HG02884 (cell line): ENCODE measurements at regions not wholly inside any gene's neighbourhood (a gene's known extent, or its start where the extent isn't known, plus 50 kb on each side); places are given as distances from the start of the nearest gene placed in this dataset.

Experiments
- ATAC-seq: cut with Tn5 transposase; IDR thresholded peaks from one replicate; pipeline ENCODE4 v1.9.1; 2021; ENCODE audit warnings: mild to moderate bottlenecking, moderate library complexity; ENCODE audit not compliant: unreplicated experiment

GRCh38 chr11:15859411-15859810, 496.9 kb downstream of the SOX6 start:
- ATAC-seq: no peak

DNA sequence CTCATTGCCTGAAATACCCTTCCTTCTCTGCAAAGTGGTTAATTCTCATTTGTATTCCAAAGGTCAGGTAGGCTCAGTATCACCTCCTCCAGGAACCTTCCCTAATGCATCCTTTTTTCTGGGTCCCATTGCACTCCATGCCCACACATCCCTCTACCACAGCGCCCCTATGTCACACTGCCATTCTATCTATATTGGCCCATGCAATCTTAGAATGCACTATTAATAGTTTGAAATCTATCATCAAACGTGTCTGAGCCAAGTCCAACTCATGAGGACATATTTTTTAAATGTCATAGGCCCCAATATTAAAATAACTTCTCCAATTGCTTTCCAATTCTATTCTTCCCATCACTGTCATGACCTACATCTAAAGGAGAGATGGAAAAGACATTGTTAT, 495.1 kb downstream of the SOX6 start:
- ATAC-seq: no peak

- no peak for ATAC-seq
Observed at GRCh38 chr11:15863411-15863810, 492.9 kb downstream of the SOX6 start.

DNA sequence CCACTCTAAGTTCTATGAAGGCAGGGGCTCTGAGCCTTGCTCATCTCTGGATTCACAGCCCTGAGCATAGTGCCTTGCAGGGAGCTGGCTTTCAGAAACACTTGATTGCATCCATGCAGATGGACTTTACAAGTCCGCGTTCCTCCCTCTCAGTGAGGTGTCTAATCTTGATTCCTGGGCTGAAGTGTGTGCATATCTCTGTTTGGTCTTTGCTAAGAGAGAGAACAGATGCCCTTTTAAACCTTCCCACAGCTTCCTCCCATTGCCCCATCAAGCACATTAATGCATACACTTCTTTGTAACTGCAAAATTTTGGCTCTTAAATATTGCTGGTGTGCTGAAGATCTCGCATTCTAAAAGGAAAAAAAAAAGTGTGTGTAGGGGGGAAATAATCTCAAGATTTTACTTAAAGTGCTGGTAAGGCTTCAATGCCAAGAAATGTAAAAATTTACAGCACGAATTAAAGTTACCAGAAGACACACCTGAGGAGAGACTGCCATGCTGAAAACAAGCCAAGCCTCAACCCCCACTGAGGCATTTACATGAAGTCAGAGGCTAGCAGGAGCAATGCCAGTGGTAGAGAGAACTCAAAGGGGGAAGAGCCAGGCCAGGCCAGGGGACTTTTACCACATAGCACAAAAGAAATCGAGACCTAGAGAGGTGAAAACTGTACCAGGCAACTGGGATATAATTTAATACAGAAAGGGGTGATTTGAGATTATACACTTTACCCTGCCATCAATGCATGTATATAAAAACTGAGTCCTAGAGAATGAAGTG, 492.1 kb downstream of the SOX6 start:
- ATAC-seq: no peak

DNA sequence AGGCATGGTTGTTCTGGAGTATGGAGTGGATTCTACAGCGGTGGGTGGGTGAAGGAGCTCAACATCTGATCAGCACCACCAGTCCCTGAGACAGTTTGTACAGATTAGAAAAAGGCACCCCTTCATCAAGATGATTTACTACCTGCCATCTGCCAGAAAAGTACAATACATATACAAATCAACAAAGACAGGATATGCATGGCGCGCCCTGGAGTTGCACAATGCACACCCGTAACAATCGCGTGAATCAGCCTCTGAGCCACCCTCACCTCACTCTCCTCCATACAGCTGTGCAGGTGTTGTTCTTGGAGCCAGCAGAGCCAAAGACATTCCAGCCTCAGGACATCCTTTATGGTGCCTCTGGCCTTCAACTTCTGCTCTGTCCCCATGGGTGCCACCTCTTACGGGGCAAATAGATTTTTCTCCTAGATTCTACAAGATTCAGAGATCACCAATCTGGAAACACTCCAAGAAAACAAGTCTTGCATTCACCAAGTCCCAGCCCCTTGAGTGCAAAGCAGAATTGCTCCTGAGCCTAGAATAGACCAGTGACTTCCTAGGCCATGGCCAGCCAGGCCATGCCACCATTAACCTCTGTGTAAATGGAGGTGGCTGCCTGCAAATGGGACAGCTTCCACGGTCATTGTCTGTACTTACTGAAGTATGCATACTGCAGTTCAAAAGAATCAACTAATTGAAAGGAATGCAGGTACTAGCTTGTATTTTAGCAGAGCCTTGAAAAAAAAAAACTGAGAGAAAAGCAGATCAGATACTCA, 490.9 kb downstream of the SOX6 start:
- no peak for ATAC-seq

DNA sequence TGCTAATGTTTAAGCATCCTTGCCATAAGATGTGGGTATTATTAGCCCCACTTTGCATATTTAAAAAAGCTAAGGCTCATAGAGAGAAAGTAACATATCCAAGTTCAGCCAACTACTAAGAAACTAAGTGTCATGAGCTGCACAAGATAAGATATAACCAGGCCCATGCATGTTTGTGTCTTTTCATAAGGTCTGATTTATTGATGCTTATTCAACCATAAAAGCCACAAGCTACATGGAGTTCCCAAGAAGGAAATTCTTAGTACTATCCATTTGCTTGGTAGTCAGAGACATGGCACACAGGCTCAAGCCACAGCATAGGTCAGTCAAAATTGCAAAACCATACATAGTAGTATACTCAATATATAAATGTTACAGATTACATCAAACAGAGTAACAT, 488.5 kb downstream of the SOX6 start:
- ATAC-seq: no peak

- no peak for ATAC-seq
Observed at GRCh38 chr11:15870911-15871310, 485.4 kb downstream of the SOX6 start.

- ATAC-seq: no peak
Observed at GRCh38 chr11:15871904-15872626, 484.3 kb downstream of the SOX6 start.

DNA sequence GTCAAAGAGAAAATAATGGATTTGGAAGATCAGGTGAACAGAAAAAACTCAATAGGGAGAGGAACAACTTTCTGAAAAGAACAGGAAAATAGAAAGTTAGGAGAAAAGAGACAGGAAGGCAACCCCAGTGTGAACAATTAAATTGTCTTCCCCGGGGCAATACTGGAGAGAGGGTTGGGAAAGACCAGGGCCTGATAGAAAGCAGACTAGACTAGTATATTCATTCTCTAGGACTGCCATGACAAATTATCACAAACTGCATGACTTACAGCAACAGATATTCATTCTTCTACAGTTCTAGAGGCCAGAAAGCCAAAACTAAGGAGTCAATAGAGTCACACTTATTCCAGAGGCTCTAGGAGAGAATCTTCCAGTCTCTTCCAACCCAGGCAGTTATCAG, 482.8 kb downstream of the SOX6 start:
- no peak for ATAC-seq

DNA sequence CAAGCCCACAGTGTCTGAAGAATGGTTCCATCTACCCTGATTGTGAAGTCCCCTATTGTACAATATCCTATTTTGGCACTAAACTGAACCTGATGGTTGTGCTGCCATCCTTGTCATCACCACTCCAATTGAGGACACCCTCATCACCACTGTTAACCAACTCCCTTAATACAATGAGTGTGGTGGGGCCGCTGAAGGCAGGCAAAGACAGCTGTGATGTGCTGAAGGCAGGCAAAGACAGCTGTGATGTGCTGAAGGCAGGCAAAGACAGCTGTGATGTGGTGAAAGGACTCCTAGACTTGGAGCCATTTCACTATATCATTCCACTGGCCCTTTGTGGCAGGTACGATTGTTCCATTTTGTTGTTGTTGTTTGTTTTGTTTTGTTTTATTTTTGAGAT, 481.6 kb downstream of the SOX6 start:
- ATAC-seq: no peak

GRCh38 chr11:15875393-15875792, 481.0 kb downstream of the SOX6 start:
- ATAC-seq: no peak

- ATAC-seq: no peak
Observed at GRCh38 chr11:15875943-15876342, 480.4 kb downstream of the SOX6 start.

- ATAC-seq: peak; percentile 52
Observed at GRCh38 chr11:15878756-15879155, 477.6 kb downstream of the SOX6 start.

- no peak for ATAC-seq
Observed at GRCh38 chr11:15880291-15880690, 476.1 kb downstream of the SOX6 start.

DNA sequence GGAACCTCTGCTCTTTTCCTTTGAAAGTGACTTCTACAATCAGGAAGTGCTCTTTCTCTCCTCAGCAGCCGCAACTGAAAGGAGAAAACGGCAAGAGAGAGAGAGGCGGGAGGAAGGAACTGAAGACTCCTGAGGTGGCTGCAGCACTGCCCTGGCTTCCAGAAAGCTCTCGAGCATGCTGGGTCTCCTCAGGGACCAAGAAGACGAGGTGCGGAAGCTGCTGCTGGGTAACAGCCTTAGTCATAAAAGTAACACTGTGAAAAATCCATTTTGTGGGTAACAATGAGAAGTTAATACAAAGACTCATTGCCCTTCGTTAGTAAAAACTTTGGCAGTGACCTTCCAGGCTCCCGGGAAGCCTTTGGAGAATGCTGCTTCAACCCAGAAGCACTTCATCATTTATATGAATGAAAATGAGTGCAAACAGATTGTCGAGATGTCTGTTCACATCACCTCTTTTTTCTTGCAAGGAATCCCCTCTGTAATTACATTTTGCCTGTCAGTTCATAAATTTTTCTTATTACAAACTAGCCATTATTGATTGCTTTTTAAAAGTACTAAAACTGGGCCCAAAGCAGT, 473.4 kb downstream of the SOX6 start:
- no peak for ATAC-seq

GRCh38 chr11:15883455-15883920, 472.9 kb downstream of the SOX6 start:
- no peak for ATAC-seq

GRCh38 chr11:15884141-15884540, 472.2 kb downstream of the SOX6 start:
- ATAC-seq: no peak

- ATAC-seq: no peak
Observed at GRCh38 chr11:15884777-15885540, 471.4 kb downstream of the SOX6 start.

GRCh38 chr11:15885854-15886253, 470.5 kb downstream of the SOX6 start:
- no peak for ATAC-seq

DNA sequence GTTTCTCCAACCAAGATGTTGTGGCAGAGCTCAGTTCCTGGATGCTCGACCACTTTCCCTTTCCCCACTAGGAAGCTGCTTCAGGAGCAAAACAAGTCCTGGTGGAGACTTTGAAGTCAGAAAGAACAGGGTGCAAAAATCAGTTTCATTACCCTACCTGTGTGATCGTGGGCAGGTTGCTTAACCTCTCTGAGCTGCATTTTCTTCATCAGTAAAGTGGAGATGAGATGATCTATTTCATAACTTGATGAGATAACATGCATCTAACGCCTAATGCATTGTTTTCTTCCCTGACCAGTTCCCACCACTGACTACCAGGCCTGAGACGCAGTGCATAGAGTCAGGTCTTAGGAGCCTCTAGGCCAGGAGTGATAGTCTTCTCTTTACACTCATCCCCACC, 470.0 kb downstream of the SOX6 start:
- ATAC-seq: no peak
